ENCODE measurements at regions not wholly inside any gene's neighbourhood (a gene's known extent, or its start where the extent isn't known, plus 50 kb on each side); places are given as distances from the start of the nearest gene placed in this dataset.

DNA sequence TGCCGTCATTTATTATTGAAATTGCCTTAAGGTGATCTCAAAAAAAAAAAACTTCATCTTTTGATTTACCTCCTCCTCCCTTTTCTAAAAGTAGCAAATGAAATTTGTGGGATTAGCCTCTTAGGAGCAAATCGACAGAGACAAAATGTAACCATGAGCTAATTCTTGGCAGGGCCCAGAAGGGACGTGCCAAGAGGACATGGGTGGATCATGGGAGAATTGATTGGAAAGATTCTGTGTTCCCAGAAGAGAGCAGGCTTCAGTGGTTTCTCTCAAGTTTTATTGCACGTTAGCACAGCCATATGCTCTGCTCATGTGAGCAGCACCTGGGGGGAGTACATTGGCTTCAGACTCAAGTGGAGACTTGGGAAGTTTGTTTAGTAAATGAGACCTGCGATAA is 394.6 kb downstream of the ELAVL2 start:
- TF ChIP-seq, protein P1, sequence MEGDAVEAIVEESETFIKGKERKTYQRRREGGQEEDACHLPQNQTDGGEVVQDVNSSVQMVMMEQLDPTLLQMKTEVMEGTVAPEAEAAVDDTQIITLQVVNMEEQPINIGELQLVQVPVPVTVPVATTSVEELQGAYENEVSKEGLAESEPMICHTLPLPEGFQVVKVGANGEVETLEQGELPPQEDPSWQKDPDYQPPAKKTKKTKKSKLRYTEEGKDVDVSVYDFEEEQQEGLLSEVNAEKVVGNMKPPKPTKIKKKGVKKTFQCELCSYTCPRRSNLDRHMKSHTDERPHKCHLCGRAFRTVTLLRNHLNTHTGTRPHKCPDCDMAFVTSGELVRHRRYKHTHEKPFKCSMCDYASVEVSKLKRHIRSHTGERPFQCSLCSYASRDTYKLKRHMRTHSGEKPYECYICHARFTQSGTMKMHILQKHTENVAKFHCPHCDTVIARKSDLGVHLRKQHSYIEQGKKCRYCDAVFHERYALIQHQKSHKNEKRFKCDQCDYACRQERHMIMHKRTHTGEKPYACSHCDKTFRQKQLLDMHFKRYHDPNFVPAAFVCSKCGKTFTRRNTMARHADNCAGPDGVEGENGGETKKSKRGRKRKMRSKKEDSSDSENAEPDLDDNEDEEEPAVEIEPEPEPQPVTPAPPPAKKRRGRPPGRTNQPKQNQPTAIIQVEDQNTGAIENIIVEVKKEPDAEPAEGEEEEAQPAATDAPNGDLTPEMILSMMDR (IDR thresholded peaks at IDR 0.05; ENCODE audit: insufficient read depth, low read length) = no peak
- no peak for DNase-seq (ENCODE audit: low read depth)
- no peak overlapping the region for H3K4me3 ChIP-seq (ENCODE audit: low read depth, low read length)

DNA sequence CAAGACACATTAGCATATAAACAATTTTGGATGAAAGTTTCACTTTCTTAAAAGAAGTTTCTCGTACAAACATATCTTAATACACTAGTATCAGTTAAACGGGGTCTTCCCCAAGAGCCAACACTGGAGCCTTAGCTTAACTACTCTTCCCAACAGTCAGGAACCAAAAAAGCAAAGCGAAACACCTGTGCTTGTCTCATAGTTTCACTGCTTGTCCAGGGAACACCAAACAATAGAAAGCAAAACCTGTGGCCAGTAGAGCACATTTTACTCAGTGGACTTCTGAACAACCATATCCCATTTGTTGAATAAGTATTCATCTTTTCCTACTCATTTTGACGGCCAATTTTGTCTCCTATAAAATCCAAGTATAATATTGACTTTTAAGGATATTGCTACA is 391.4 kb downstream of the ELAVL2 start:
- DNase-seq (ENCODE audit: low read depth) = no peak
- TF ChIP-seq, protein P1 (IDR thresholded peaks at IDR 0.05; ENCODE audit: insufficient read depth, low read length) = no peak
- no peak overlapping the region for H3K4me3 ChIP-seq (ENCODE audit: low read depth, low read length)

DNA sequence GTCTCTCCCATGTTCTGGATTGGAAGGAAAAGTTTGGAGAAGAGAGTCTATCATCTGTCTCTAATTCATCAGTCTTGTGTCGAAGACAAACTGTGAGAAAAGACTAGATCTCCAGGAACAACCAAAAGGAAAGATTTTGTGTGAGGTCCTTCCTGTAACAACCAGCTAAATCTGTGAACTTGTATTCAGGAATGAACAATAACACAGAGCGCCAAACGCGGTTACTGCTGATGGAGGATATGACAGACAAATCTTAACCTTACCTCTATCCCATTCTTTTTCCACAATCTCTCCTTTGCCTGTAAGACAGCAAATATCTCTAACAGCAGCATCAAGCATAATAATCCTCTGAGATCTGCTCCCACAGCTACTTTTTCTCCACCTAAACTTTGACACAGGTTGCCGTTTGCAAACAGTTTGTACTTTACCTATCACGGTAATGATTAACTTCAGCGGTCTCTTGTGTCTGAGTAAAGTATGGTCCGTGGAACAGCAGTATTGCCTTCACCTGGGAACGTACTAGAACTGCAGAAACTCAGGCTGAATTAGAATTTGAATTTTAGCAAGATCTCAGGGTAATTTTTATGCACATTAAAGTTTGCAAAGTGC is 387.6 kb downstream of the ELAVL2 start:
- TF ChIP-seq, protein P1 (IDR thresholded peaks at IDR 0.05; ENCODE audit: insufficient read depth, low read length) = no peak

DNA sequence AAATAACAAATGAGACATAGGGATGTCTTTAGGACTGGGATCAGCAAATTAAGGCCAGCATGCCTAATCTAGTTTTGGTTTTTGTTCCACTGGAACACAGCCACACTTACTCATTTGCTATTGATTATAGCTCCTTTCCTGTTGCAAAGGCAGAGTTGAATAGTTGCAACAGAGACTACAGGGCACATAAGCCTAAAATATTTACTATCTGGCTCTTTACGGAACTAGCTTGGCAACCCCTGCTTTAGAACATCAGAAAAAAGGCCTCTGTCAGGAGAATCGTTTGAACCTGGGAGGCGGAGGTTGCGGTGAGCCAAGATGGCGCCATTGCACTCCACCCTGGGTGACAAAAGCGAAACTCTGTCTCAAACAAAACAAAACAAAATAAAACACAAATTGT is 384.8 kb downstream of the ELAVL2 start:
- TF ChIP-seq, protein P1 (IDR thresholded peaks at IDR 0.05; ENCODE audit: insufficient read depth, low read length) = no peak
- no peak for DNase-seq (ENCODE audit: low read depth)
- no peak overlapping the region for H3K4me3 ChIP-seq (ENCODE audit: low read depth, low read length)

More for the DNA sequence above, 387.6 kb downstream of the ELAVL2 start:
- no peak for DNase-seq (ENCODE audit: low read depth)
- H3K4me3 ChIP-seq (ENCODE audit: low read depth, low read length) = no peak overlapping the region

GRCh38 chr9:23444658-23445057 is 381.4 kb downstream of the ELAVL2 start:
- TF ChIP-seq, protein P1 (IDR thresholded peaks at IDR 0.05; ENCODE audit: insufficient read depth, low read length) = no peak
- no peak for DNase-seq (ENCODE audit: low read depth)
- no peak overlapping the region for H3K4me3 ChIP-seq (ENCODE audit: low read depth, low read length)

DNA sequence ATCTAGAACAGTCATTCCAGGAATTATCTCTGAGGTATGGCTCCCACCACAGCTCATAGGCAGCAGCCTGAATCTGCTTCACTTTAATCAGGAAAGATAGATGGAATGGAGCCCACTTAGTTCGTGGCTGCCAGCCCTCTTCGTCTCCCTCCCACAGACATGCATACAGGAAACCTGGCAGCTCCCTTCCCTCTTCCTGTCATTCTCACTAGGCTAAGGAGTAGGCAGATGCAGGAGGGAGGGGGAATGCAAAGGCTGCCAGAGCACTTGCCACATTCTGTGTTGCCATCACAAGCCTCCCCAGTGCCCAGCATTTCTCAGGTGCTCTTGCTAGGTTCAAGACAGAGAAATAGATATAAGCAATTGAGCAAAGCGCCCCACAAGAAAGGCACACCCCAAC is 378.9 kb downstream of the ELAVL2 start:
- TF ChIP-seq, protein P1 (IDR thresholded peaks at IDR 0.05; ENCODE audit: insufficient read depth, low read length) = no peak
- no peak overlapping the region for H3K4me3 ChIP-seq (ENCODE audit: low read depth, low read length)
- DNase-seq (ENCODE audit: low read depth) = no peak

DNA sequence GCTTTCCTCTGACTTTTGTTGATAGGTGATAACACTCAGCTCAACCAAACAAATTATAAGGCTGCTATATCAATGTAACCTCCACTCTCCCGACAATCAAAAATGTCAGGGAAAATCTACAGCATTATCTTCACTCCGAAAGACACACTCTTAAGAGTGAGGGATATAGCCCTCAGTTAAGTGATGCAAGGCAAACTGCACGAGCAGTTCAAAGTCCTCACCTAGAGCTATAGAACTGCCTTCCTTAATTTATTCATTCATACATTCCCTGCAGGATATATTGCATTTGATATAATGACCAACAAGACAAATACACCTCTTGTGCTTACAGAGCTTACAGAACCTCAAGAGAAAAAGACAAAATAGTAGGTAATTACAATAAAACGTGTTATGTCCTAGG is 378.1 kb downstream of the ELAVL2 start:
- DNase-seq (ENCODE audit: low read depth) = no peak
- TF ChIP-seq, protein P1 (IDR thresholded peaks at IDR 0.05; ENCODE audit: insufficient read depth, low read length) = no peak
- H3K4me3 ChIP-seq (ENCODE audit: low read depth, low read length) = no peak overlapping the region

All from fibroblast of the aortic adventitia (primary cell).